IPS-NIHi7 (cell line): ENCODE measurements at regions not wholly inside any gene's neighbourhood (a gene's known extent, or its start where the extent isn't known, plus 50 kb on each side); places are given as distances from the start of the nearest gene placed in this dataset.

Source experiments
- DNase-seq: peaks from one replicate; pipeline ENCODE4 v3.0.0; 2012; ENCODE audit warnings: mixed read lengths; ENCODE audit errors: extremely low spot score

GRCh38 chr7:16144361-16144760 lies 277.0 kb downstream of the CRPPA start:
- no peak for DNase-seq

GRCh38 chr7:16137944-16138343 lies 283.4 kb downstream of the CRPPA start:
- no peak for DNase-seq

- no peak for DNase-seq
These were observed 284.4 kb downstream of the CRPPA start for GRCh38 chr7:16136896-16137295.

GRCh38 chr7:16135658-16136057 lies 285.7 kb downstream of the CRPPA start:
- no peak for DNase-seq

- DNase-seq, result no peak
These were observed 290.9 kb downstream of the CRPPA start for GRCh38 chr7:16130111-16131110.

GRCh38 chr7:16129431-16130110 lies 291.8 kb downstream of the CRPPA start:
- no peak for DNase-seq

- DNase-seq, result no peak
These were observed 298.1 kb downstream of the CRPPA start for GRCh38 chr7:16123117-16123770.

GRCh38 chr7:16121876-16122390 lies 299.4 kb downstream of the CRPPA start:
- DNase-seq, result no peak

- no peak for DNase-seq
These were observed 306.0 kb downstream of the CRPPA start for GRCh38 chr7:16115374-16115773.

- DNase-seq, result no peak
These were observed 306.7 kb downstream of the CRPPA start for GRCh38 chr7:16114633-16115032.

GRCh38 chr7:16114071-16114470 lies 307.3 kb downstream of the CRPPA start:
- no peak for DNase-seq

- DNase-seq, result no peak
These were observed 308.3 kb downstream of the CRPPA start for GRCh38 chr7:16113058-16113457.

GRCh38 chr7:16106869-16107268 lies 314.5 kb downstream of the CRPPA start:
- DNase-seq, result no peak

- no peak for DNase-seq
These were observed 315.0 kb downstream of the CRPPA start for GRCh38 chr7:16106300-16106699.

- no peak for DNase-seq
These were observed 322.0 kb downstream of the CRPPA start for GRCh38 chr7:16099302-16099849.

GRCh38 chr7:16098585-16099179 lies 322.7 kb downstream of the CRPPA start:
- peak; percentile 50 for DNase-seq

- DNase-seq, result no peak
These were observed 323.3 kb downstream of the CRPPA start for GRCh38 chr7:16098058-16098457.

- no peak for DNase-seq
These were observed 326.0 kb downstream of the CRPPA start for GRCh38 chr7:16095171-16095950.

GRCh38 chr7:16094651-16095050 lies 326.7 kb downstream of the CRPPA start:
- no peak for DNase-seq

GRCh38 chr7:16092711-16093110 lies 328.6 kb downstream of the CRPPA start:
- DNase-seq, result no peak
